GM19193 (cell line): ENCODE measurements at regions not wholly inside any gene's neighbourhood (a gene's known extent, or its start where the extent isn't known, plus 50 kb on each side); places are given as distances from the start of the nearest gene placed in this dataset.

Source experiments
- POLR2A ChIP-seq: IDR thresholded peaks from 4 replicates; pipeline ENCODE4 v1.6.1; 2011; ENCODE audit not compliant: insufficient read depth, insufficient read length; ENCODE audit errors: extremely low read depth

DNA sequence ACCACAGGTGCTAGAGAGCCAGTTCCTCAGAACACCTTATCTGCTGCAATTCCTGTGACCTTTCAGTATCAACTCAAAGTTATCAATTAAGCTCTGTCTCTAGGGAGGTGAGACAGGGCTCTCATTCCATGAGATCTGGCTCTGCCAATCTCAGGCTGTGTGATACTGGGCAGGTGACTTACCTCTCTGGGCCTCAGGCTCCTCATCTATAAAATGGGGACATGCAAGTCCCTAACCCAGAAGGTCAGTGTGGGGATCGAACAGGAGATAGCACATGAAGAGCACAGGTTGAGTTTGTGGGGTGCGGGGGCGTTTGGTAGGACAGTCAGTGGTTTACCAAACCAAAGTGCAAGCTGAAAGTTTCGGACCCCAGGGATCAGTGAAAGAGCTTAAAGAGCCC, 319.3 kb upstream of the CCL2 start:
- TF ChIP-seq POLR2A, result no peak

DNA sequence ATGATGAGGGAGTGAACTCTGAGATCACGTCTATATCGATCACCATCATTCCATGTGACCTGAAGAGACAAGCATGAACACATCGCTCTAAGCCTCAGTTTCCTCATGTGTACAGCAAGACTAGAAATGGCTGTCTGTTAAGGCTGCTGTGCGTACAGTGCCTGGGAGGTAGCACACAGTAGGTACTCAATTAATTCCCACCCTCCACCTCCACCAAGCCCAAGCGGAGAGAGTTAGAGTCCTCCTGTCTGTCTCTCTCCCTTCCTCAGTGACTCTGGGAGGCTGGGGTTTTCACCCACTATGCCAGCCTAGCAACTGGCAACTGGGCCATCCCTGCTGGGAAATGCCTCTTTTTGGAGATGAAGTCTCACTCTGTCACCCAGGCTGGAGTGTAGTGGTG, 318.3 kb upstream of the CCL2 start:
- TF ChIP-seq POLR2A, result no peak

- TF ChIP-seq POLR2A, result no peak
Observed at GRCh38 chr17:33939959-33940358, 315.1 kb upstream of the CCL2 start.

GRCh38 chr17:33940769-33941370, 314.2 kb upstream of the CCL2 start:
- no peak for TF ChIP-seq POLR2A

DNA sequence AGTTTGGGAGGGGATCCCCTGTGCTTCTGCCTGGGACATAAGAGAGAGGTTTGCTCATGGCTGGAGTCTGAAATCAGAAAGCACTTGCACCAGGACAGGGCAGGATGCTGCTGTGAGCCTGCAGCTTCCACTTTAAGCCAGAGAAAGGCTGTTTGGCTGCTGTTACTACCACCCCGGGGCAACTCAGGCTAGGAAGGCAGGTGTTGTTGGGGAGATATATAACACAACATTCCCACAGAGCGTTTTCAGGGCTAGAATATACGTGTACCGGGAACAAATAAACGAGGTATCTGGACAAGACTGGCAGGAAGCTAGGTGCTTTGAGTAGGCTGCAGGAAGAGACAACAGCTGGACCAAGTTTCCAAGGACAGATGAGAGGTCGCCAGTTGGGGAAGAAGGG, 313.3 kb upstream of the CCL2 start:
- TF ChIP-seq POLR2A, result no peak

GRCh38 chr17:33942414-33942813, 312.7 kb upstream of the CCL2 start:
- TF ChIP-seq POLR2A, result no peak

DNA sequence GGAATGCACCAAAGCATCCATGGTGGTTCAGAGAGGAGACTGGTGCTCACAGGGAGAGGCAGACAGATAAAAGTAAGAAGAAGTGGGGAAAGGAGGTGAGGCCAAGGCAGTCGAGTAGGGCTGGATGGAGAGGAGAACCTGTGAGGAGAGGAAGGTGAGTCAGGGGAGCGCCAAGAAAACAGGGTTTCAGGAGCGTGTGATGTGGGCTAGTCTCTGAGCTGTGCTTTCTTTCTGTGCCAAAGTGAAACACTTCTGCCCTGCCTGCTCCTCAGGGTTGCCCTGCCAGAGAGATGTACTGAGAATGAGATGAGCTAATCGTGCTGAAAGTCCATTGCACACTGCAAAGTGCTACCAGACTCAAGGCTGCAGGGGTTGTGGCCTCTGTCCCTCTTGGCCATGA, 310.7 kb upstream of the CCL2 start:
- no peak for TF ChIP-seq POLR2A

GRCh38 chr17:33944826-33945225, 310.3 kb upstream of the CCL2 start:
- TF ChIP-seq POLR2A, result no peak

GRCh38 chr17:33945646-33946546, 309.2 kb upstream of the CCL2 start:
- TF ChIP-seq POLR2A, result no peak

- no peak for TF ChIP-seq POLR2A
Observed at GRCh38 chr17:33947762-33948161, 307.3 kb upstream of the CCL2 start.

DNA sequence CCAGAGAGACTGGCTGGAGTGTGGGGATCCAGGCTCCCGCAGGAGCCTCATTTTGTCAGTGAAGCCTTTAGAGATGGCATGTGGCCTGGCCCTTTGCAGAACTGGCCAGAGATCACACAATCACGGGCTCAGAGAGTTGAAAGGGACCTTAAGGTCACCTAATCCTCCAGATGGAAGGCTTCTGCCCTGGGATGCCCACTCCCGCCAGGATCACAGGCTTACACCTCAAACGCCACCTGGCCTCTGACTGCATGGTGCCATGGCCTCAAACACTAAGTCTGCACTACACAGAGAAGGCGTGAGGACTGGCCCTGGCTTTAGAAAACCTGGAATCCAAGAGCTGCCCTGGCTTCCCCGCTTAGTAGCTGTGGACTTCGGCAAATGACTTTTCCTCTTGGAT, 306.8 kb upstream of the CCL2 start:
- TF ChIP-seq POLR2A, result no peak

DNA sequence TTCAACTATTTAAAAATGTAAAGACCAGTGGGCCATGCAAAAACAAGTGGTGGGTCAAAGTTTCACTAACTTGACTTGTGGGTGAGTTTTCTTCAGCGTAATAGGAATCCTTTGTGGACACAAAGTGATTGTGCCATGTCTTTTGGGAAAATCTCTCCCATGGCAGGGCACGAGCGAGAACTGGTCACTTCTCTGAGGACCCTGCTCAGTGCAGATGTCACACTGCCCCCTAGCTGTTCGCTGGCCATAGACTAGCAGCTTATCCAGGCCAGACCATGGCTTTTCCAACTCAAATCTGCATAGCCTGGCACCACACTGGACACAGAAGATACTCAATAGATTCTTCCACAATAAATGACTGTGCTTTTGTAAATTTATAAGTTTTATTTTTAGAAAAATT, 306.0 kb upstream of the CCL2 start:
- no peak for TF ChIP-seq POLR2A

DNA sequence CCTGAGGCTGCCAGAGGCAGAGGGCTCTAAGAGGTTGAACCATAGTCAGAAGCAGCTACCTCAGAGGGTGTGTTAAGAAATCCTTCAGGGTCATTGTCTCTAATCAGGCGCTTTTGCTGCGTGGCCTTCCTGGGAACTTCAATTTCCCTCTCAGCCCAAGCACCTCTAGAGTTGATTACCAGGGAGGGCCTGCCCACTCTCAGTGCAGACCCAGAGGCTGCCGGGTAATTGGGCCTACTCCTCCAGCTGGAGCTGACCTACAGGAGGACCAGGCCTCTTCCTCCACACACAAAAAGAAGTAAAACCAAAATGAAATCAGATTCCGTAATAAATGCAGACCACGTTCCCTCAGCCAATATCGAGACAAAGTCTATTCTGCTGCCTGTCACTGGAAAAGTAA, 305.0 kb upstream of the CCL2 start:
- no peak for TF ChIP-seq POLR2A

DNA sequence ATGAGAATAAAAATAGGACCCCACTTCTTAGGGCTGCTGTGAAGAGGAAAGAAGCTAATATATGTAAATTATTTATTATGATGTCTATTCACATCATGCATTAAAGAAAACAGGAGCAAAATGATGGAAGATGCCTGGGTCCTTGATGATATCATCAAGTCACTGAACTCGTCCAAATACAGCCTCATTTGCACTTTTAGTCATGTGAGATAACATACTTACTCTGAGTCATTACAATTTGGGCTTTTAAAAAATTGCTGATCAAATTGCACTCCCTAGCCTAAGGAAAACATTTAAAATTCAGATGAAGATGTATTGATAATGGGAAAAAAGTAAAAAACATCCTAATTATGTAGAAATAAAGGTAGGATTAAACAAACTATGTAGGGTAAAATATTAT, 302.7 kb upstream of the CCL2 start:
- TF ChIP-seq POLR2A, result no peak

GRCh38 chr17:33954597-33954996, 300.5 kb upstream of the CCL2 start:
- no peak for TF ChIP-seq POLR2A

GRCh38 chr17:33955461-33955860, 299.6 kb upstream of the CCL2 start:
- no peak for TF ChIP-seq POLR2A
